PFSK-1 (cell line): ENCODE measurements at regions not wholly inside any gene's neighbourhood (a gene's known extent, or its start where the extent isn't known, plus 50 kb on each side); places are given as distances from the start of the nearest gene placed in this dataset.

Source experiments
- FOXP2 ChIP-seq: optimal IDR thresholded peaks from 2 replicates; pipeline ENCODE3; 2011; ENCODE audit warnings: borderline replicate concordance, control low read depth, inconsistent platforms; ENCODE audit not compliant: insufficient read depth; ENCODE audit errors: extremely low read length, extremely low read depth
- POLR2AphosphoS5 ChIP-seq: IDR thresholded peaks from 2 replicates; pipeline ENCODE4 v1.6.1; 2012; ENCODE audit warnings: low read depth, mild to moderate bottlenecking, control low read depth, low read length, moderate library complexity
- REST ChIP-seq, 2 experiments: IDR thresholded peaks; 2 replicates each; pipeline versions ENCODE4 v1.6.1 to v1.8.0; 2011 to 2012; ENCODE audit warnings: low read depth in 2 of 2, low read length in 2 of 2, control low read depth in 1 of 2, inconsistent platforms in 1 of 2, mild to moderate bottlenecking in 1 of 2, moderate library complexity in 1 of 2; ENCODE audit not compliant: insufficient read depth in 1 of 2
- SIN3A ChIP-seq: IDR thresholded peaks from 2 replicates; pipeline ENCODE4 v1.6.1; 2012; ENCODE audit warnings: mild to moderate bottlenecking, low read length, moderate library complexity, borderline replicate concordance; ENCODE audit not compliant: insufficient read depth
- TAF1 ChIP-seq: IDR thresholded peaks from 2 replicates; pipeline ENCODE4 v1.6.1; 2012; ENCODE audit warnings: low read length, control low read depth, borderline replicate concordance; ENCODE audit not compliant: insufficient read depth

DNA sequence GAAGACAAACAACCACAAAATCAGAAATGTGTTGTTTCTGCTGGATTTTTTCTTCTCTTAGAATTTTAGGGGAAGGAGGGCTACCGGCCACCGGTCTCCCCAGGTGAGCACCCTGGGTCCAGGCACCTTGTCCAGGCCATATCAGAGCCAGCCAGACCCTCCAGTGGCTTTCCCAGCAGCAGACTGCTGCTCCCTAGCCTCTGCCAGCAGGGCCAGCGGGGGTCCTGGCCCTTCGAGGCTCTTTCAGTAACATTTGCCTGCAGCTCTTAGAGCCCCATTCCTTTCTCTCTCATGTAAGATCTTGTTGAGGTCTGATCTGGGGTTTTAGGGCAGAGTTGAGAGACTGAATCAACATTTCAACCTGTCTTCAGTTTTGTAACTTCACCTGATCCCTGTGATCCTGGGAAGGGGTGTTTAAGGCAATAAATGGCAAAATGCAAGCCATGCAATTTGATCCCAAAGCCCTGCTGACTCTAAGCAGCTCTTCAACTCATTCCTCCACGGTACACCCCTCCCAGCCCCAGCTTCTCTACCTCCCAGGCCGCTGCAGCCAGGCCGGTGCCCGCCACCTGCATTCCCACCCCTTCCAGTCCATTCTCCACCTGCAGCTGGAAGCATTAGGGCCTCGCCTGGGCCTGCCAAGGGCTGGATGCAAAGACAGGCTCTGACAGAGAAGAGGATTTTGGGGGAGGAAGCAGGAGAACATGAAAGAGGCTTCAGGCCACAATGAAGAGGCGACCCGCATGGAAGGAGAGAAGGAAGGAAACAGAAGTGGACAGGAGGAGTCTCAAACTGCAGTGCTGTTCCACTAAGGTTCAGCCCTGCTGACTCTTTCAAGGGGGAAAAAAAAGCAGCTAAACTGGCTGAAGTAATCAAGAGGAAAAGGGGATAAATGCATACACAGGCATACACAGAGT lies 113.0 kb upstream of the FGF3 start:
- TF ChIP-seq SIN3A (no peak), POLR2AphosphoS5 (no peak), TAF1 (no peak), REST (IDR thresholded peaks at IDR 0.05; ENCODE audit: insufficient read depth in 1 of 2, low read depth in 2 of 2, low read length in 2 of 2) (no peak), FOXP2 (no peak)

DNA sequence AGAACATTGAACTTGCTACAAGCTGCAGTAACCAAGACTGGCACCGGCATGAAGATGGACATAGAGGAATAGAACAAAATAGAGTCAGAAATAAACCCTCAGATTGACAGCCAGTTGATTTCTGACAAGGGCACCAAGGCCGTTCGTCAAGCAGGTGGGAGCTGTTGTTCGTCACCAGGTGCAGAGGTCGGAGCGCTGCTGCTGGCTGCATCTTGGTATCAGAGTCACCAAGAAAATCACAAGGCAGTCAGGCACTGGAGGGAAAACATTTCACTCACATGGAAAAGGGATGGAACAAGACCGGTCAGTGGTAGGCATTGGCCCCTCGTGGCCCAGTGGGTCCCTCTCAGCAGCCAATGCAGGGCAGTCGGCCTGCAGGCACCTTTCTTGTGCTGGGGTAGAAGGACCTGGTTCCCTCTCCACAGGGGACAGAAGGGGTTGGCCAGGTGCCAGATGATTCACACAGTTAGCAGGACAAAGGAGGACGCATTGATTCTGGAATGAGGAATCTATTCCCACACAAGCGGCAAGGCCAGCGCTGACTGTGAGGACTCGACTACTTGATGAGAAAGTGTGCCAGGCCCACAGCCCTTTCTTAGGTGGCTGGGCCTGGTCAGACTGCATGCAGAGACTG lies 115.8 kb upstream of the FGF3 start:
- TF ChIP-seq REST (IDR thresholded peaks at IDR 0.05; ENCODE audit: insufficient read depth in 1 of 2, low read depth in 2 of 2, low read length in 2 of 2) (no peak), SIN3A (no peak), POLR2AphosphoS5 (no peak), FOXP2 (no peak), TAF1 (no peak)

GRCh38 chr11:69935941-69936505 lies 116.8 kb upstream of the FGF3 start:
- TF ChIP-seq FOXP2 (no peak), TAF1 (no peak), REST (IDR thresholded peaks at IDR 0.05; ENCODE audit: insufficient read depth in 1 of 2, low read depth in 2 of 2, low read length in 2 of 2) (no peak), SIN3A (no peak), POLR2AphosphoS5 (no peak)

DNA sequence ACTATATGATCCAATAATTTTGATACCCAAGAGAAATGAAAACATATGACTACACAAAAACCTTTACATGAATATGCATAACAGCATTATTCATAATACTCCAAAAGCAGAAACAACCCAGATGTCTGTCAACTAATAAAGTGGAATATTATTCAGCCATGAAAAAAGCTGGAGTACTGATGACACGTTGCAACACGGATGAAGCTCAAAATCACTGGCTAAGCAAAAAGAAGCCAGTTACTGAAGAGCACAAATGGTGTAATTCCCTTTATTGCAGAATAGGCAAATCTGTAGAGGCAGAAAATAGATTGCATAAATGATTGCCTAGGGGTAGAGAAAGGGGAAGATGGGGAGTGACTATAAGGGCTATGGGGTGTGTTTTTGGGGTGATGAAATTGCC lies 117.6 kb upstream of the FGF3 start:
- TF ChIP-seq POLR2AphosphoS5 (no peak), SIN3A (no peak), TAF1 (no peak), REST (IDR thresholded peaks at IDR 0.05; ENCODE audit: insufficient read depth in 1 of 2, low read depth in 2 of 2, low read length in 2 of 2) (no peak), FOXP2 (no peak)
